ENCODE measurements at regions not wholly inside any gene's neighbourhood (a gene's known extent, or its start where the extent isn't known, plus 50 kb on each side); places are given as distances from the start of the nearest gene placed in this dataset.

- TF ChIP-seq NRL (CRISPR knock-in tag; IDR thresholded peaks at IDR 0.05; ENCODE audit: borderline replicate concordance), result no peak
These were observed 449.2 kb downstream of the IPMK start (continued) for GRCh38 chr10:57818522-57818921.

- no peak for ATAC-seq
- CTCF ChIA-PET (ENCODE audit: low intra/inter-chr PET ratio, low total read pairs), result no interaction called here
- Histone ChIP-seq H3K9me3 (ENCODE audit: low read length) (no peaks in the 10 kb centered on the region), H3K4me2 (ENCODE audit: low read depth, low read length) (no peak overlapping the region), H3K36me3 (replicated peaks in 1 of 2; ENCODE audit: control insufficient read depth in 1 of 2, insufficient read depth in 2 of 2, low read length in 2 of 2) (no peaks in the 10 kb centered on the region), H2AFZ (ENCODE audit: low read length) (no peak overlapping the region), H3K9ac (ENCODE audit: insufficient read depth, low read depth, low read length) (no peak overlapping the region), H3K79me2 (ENCODE audit: insufficient read depth, low read length) (no peaks in the 10 kb centered on the region), H3K27me3 (ENCODE audit: control insufficient read depth in 1 of 2, insufficient read depth in 2 of 2, low read length in 2 of 2) (no peaks in the 10 kb centered on the region), H3K4me3 (replicated peaks in 1 of 3; ENCODE audit: insufficient read depth in 1 of 3, low read depth in 2 of 3, low read length in 3 of 3) (no peak overlapping the region), H3K27ac (ENCODE audit: extremely low read length, insufficient read depth, low read length) (no peak overlapping the region), H4K20me1 (ENCODE audit: insufficient read depth, low read length) (no peaks in the 10 kb centered on the region), H3K4me1 (ENCODE audit: insufficient read depth, low read length) (no peaks in the 10 kb centered on the region)
- in situ Hi-C loops (cut with HindIII; ENCODE audit: extremely low pct_ligation_motif_present, low pct_unique_long_range_greater_than_20kb), result no loop called here
- no peak for DNase-seq (ENCODE audit: low spot score)
- no peak for TF ChIP-seq ZNF142 (CRISPR knock-in tag; IDR thresholded peaks at IDR 0.05)
- no peak for TF ChIP-seq ZNF746 (CRISPR knock-in tag; IDR thresholded peaks at IDR 0.05)
- TF ChIP-seq KLF15 (CRISPR knock-in tag; IDR thresholded peaks at IDR 0.05; ENCODE audit: borderline replicate concordance), result no peak
- no peak for TF ChIP-seq ARNTL (CRISPR knock-in tag; IDR thresholded peaks at IDR 0.05)
- FAIRE-seq, result no peak
- intact Hi-C loops (cut with micrococcal nuclease; ENCODE audit: unreplicated experiment), result loop anchor here (5.0 kb wide), 1 partner anchor 620 kb away; no protein-coding TSS in a partner anchor
- no TSS peak for BruUV-seq (replicated peaks)
- POLR2A ChIA-PET, result no interaction called here
- WGBS (ENCODE audit: low lambda C conversion rate), result 0% methylated on average over 2 of the region's 2 CpGs
These were observed 450.0 kb downstream of the IPMK start for GRCh38 chr10:57817741-57818140.

Measured in HepG2 (cell line).